H54 (cell line): ENCODE measurements at regions not wholly inside any gene's neighbourhood (a gene's known extent, or its start where the extent isn't known, plus 50 kb on each side); places are given as distances from the start of the nearest gene placed in this dataset.
A peak's percentile ranks its signal among the peaks of the same experiment; 100 is the strongest.

Experiments
- DNase-seq: peaks from one replicate; pipeline ENCODE4 v3.0.0; 2011; ENCODE audit warnings: low spot score, mixed read lengths; ENCODE audit not compliant: insufficient read length
- FAIRE-seq: peaks from 3 replicates; lab custom pipeline; 2011; peaks lifted over from hg19 to GRCh38; lab: Jason Lieb, UNC
- POLR2A ChIP-seq: IDR thresholded peaks from 2 replicates; pipeline ENCODE4 v1.6.1; 2011; ENCODE audit warnings: low read depth, mild to moderate bottlenecking, low read length

DNA sequence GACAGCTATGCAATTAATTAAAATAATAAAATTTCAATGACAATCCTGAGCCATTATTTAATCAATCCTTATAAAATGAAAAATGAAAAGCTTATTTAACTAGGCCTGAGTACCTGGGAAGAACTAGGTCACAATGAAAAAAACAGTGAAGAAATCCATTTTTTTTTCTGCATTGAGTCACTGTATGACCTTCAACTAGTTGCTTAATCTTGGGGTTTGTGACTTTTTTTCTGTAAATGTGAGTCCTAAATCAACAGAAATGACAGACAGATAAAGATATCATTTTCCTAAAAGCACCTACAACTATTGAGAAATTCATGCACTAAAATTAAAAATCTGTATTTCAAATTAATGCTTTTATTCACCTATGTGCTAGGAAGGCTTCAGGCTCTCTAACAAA lies 96.8 kb downstream of the TMEM26 start:
- FAIRE-seq: no peak
- TF ChIP-seq POLR2A: no peak
- DNase-seq: no peak

DNA sequence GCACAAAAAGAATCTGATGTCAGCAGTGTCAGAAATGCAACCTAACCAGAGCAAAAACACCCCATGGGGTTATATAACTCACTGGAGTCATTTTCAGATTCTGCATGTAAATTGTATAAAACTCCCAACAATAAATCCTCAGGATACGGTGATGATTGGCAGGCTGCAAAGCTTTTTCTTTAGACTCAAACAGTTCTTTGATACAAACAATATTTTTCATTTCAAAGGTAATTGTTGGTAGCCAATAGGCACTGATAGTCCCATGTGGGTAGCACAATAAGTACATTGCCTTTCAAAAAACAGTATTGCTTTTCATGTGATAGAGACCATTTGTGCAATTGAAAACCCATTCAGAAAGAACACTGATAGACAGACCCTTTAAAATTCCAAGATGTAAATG lies 98.0 kb downstream of the TMEM26 start:
- TF ChIP-seq POLR2A: no peak
- no peak for DNase-seq
- FAIRE-seq: no peak

DNA sequence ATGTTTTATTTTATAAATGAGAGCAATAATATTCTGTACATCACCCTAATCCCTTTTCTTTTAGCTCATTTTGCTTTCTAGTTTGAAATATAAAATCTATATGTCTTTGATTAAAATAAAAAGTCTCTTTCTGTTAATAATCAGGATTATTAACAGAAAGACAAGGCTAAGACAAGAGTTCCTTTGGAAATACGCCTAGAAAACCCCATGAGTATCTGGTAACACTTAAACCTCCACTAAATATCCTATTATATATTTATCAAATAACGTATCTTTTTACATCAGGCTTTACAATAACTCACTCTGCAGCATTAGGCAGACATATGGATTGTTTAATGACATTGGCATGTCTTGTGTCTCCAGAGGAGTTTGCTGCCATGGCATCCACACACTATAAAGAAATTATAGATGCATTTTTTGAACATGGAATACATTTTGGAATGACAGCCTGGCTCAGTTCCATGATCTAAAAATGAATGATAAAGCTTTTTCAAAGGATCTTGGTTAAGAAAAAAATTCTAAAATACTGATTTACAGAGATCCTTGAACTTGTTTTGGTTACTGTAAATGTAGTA lies 98.7 kb downstream of the TMEM26 start:
- no peak for DNase-seq
- no peak for TF ChIP-seq POLR2A
- no peak for FAIRE-seq

DNA sequence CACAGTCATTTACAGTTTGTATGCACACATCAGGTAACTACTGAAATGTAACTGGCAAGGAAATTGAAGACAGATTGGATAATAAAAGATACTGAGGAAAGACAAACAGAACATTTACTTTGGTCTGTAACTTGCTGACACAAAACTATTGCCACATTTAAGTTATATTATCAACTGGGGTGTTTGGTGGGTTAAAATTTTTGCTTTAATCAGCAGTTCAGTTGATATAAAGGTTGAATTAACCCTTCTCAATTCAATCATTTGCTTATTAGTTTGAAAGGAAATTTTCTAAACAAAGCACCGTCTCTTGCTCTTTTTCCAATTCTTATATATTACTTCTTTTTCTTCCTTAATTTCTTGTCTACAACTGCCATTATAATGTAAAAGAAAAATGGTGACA lies 102.4 kb downstream of the TMEM26 start:
- no peak for TF ChIP-seq POLR2A
- DNase-seq (no peak), FAIRE-seq (no peak)

DNA sequence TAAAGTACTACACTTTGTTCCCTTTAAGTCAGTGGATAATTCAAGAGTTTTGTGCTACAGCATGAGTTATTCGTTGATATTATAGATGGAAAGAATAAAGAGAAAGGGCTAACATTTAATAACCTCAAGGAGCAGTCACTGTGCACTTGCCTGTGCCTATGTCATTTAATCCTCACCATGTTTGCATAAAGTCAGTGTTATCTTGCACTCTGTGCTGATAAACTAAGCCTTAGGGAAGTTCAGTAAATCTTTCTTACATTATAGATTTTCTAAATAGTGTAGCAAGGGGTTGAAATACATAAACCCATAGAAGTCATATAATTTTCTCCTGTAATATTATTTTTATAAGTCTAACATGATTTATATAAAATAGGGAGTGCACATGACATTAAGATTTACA lies 103.1 kb downstream of the TMEM26 start:
- no peak for TF ChIP-seq POLR2A
- FAIRE-seq (no peak), DNase-seq (no peak)

DNA sequence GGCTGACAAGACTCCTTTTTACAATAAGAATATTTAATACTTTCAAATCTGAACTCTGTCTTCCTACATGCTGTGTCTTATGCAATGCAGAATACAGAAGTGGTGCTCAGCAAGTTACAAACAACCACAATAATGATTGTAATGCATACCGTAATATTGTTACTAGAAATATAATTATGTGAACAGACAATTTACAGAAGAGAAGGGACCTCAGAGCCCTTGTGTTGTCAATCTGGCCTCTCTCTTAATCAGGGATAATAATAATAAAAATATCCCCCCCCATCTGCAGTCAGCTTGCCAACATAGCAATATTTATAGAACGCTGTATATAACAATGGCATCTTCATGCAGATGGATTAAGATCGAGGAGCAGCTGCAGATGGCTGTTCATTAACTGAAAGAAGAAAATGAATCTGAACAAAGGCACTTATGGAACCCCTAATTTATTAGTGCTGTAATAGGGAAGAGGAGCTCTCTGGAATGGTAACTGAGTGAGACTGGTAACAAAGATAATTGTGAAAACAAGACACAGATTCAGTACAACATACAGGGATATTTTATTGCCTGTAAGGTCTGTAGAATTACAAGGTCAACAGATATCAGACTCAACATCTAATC lies 106.3 kb downstream of the TMEM26 start:
- FAIRE-seq (no peak), DNase-seq (no peak)
- no peak for TF ChIP-seq POLR2A

DNA sequence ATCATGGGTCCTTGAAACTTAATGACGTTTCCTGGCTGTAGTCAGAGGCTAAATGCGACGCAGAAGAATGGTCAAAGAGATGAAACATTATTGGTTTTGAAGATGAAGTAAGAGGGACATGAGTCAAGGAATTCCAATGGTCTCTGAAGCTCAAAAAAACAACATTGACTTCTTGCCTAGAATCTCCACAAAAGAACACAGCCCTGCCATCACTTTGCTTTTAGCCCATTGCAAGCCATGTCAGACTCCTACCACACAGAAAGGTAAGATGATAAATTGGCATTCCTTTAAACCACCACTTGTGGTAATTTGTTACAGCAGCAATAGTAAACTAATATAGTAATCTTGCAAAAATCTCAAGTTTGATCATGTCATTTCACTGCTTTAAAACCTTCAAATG lies 109.4 kb downstream of the TMEM26 start:
- FAIRE-seq (no peak), DNase-seq (no peak)
- TF ChIP-seq POLR2A: no peak

DNA sequence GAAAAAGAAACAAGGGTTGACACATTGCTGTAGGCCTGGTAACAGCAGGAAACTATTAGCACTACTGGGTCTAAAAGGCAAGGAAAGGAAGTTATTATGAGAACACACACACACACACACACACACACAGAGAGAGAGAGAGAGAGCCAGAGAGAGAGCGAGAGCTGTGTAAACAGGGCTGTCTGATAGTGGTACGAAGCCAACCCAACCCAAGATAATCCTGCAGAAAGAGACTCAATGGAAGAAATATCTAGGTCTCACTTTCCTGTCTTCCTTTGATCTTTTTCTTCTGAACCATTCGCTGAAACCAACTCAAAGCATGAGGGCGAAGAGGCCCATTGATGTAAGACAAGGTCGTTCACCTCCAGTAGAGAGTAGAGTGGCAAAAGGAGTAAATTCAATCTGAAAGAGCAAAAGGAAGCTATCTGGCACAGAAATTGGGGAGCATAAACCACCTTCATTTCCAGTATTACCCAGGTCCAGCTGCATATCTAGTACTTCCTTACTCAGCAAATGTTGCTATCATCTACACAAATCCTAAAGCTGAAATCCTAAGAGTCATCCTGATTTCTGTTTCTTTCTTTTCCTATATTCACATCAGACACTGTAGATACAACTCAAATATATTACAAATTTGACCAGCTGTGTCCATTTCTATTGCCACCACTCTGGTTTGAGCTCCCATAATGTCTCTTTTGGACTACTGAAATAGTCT lies 110.2 kb downstream of the TMEM26 start:
- TF ChIP-seq POLR2A: no peak
- DNase-seq (no peak), FAIRE-seq (no peak)

DNA sequence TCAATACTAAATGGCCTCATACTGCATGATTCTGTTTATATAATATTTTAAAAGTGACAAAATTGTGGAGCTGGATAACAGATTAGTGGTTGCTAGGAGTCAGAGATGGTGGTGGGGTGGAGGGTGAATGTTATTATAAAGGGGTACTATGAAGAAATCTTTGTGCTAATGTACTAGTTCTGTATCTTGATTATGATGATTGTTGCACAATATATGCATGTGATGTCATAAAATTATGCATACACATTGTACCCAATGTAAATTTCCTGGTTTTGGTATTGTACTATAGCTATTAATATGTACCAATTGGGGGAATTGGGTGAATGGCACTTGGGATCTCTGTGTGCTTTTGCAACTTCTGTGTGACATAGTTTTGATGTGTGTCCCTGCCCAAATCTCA lies 112.2 kb downstream of the TMEM26 start:
- no peak for TF ChIP-seq POLR2A
- no peak for FAIRE-seq
- no peak for DNase-seq

DNA sequence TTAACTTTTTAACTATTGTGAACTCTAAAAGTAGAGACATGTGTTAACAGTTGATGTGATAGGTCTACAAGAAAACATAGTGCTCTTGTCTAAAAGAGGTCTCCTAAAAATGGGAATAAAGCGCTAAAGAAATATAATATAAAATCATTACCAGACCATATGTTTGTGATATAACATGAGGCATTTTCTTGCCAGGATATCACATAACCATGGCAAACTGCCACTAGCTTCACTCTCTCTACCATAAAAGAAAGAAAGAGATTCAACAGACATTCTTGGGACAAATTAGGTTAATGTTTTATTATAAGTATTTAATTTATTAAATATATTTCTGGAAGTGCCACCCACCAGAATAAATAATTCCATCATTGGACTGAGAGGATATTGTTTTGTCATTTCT lies 115.0 kb downstream of the TMEM26 start:
- FAIRE-seq (no peak), DNase-seq (no peak)
- no peak for TF ChIP-seq POLR2A

DNA sequence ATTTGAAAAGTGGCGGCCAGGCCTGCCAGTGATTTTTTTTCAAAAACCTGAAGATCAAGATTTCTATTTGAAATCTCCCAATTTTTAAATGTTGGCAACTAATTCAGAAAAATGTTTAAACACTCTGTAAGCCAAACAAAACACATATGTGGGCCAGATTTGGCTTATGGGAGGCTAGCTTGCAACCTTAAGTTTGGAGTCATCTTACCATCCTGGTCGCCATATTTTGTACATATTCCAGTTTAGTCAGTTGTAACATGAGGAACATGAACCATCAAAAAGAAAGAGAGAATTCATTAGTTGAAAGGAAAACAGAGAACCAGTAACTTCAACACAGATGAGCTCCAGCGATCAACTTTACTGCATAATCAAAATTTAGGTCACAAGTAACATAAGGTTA lies 115.4 kb downstream of the TMEM26 start:
- no peak for TF ChIP-seq POLR2A
- no peak for DNase-seq
- FAIRE-seq: peak; percentile 30

DNA sequence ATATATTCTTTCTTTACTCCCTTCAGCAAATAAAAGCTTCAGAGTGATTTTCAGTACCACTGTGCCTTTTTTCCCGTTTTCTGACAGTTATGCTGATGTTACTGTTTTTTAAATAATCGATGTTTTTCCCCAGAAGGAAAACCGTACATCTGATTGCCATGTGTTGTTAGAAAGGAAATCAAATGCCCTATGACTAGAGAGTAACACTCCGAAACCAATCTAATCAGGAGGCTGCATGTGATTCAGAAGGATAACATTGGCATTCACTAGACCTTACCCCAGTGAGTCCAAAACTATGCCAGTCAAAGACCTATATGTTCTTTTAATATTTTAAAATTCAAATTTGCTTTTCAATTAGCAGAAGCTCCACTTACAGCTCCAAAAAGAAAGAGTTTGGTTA lies 116.3 kb downstream of the TMEM26 start:
- DNase-seq (no peak), FAIRE-seq (no peak)
- no peak for TF ChIP-seq POLR2A

DNA sequence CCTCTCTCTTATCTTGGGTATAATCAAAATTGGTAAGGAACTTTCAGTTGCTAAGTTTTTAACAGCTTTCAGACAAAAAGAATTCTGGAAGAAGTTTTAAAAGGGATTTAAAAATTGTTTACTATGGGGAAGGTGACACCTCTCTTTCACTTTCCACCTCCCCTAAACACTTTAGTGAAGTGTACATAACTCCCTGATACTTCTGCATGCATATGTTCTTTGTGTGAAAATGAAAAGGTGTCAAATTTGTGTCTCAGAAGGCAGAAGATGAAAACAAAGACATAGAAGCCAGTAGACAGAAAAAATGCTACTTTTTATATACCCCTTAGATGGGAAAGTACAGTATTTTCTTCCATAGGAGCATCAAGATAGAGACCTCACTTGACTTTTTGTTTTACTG lies 117.8 kb downstream of the TMEM26 start:
- no peak for TF ChIP-seq POLR2A
- FAIRE-seq (no peak), DNase-seq (no peak)

DNA sequence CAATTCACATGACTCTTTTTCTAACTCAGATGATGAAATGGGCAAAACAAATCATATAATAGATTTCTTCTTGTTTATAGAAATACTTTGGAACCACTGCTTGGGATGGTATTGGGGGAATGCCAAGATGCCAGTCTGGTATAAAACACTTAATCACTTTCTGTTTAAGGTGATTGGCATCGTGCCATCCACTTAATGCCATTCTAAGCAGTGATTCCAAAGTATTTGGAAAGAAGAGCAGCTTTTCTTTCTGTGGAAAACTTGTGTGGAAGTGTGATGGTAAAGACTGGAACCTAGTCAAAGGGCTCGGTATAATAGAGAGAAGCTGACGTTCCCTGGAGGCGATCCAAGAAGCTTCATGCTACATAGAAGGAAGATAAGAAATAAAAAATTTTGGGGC lies 120.6 kb downstream of the TMEM26 start:
- no peak for FAIRE-seq

DNA sequence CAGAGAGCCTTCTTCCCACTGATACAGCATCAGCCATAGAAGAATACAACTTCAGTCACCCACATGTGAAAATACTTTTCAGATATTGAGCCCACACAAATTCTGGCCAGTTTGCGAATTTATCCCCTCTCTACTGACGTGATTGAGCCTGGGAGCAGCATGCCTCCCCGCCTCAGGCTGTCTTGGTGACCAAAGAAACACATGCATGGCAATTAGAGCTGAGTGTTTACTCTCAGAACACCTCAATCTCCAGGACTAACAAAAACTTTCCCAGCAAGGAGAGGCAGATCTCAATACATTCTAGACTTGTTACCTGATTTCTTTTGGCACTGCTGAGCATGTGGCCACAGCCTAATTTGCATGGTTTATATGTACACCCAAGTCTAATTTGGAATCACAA lies 122.5 kb downstream of the TMEM26 start:
- DNase-seq (no peak), FAIRE-seq (no peak)
- TF ChIP-seq POLR2A: no peak

More for the DNA sequence above, 120.6 kb downstream of the TMEM26 start:
- no peak for TF ChIP-seq POLR2A
- DNase-seq: no peak
